AG09319 (cell line): ENCODE measurements at regions not wholly inside any gene's neighbourhood (a gene's known extent, or its start where the extent isn't known, plus 50 kb on each side); places are given as distances from the start of the nearest gene placed in this dataset.

Experiments
- DNase-seq: peaks from one replicate; pipeline ENCODE4 v3.0.0-alpha.2; 2010; ENCODE audit warnings: low read depth; ENCODE audit errors: extremely low read depth
- TF ChIP-seq, protein P1 (sequence below): IDR thresholded peaks from 2 replicates; pipeline ENCODE4 v1.5.1; 2011; ENCODE audit warnings: low read depth, mild to moderate bottlenecking, inconsistent platforms, low read length, moderate library complexity

DNA sequence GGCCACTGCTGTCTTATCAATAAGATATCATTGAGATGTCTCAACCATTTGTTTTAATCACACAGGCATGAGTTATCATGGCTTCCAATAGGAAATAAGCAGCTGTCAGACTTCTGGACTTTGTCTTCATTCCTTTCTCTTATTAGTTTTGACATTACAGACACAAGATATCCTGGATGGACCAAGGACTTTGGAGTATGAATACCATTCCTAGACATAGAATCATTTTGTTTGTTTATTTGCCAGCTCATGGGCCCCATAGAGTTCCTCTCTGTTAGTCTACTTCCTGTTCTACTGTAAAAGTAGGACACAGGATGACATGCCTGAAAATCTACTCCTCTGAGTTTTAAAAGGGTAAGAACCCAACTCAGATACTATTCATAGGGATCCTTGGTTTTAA lies 77.7 kb upstream of the KCNJ16 start:
- TF ChIP-seq, protein P1, sequence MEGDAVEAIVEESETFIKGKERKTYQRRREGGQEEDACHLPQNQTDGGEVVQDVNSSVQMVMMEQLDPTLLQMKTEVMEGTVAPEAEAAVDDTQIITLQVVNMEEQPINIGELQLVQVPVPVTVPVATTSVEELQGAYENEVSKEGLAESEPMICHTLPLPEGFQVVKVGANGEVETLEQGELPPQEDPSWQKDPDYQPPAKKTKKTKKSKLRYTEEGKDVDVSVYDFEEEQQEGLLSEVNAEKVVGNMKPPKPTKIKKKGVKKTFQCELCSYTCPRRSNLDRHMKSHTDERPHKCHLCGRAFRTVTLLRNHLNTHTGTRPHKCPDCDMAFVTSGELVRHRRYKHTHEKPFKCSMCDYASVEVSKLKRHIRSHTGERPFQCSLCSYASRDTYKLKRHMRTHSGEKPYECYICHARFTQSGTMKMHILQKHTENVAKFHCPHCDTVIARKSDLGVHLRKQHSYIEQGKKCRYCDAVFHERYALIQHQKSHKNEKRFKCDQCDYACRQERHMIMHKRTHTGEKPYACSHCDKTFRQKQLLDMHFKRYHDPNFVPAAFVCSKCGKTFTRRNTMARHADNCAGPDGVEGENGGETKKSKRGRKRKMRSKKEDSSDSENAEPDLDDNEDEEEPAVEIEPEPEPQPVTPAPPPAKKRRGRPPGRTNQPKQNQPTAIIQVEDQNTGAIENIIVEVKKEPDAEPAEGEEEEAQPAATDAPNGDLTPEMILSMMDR: no peak
- no peak for DNase-seq

DNA sequence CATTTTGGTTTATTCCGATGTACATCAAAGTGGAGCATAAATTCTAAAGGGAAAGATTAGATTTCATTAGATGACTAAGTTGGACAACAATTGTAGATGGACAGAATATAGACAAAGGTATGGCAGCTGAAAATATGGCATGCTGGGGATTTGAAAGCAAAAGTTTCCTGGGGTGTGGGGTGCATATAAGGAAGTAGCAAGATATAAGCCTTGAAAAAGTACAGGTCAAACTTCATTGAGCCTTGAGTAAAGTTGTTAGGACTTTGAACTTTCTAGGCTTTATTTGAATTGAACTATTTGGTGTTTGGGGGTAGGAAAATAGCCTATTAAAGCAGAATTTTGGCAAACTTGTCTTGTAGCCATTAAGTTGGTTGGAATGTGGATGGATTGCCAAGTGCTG lies 75.8 kb upstream of the KCNJ16 start:
- TF ChIP-seq, protein P1: no peak
- DNase-seq: no peak

DNA sequence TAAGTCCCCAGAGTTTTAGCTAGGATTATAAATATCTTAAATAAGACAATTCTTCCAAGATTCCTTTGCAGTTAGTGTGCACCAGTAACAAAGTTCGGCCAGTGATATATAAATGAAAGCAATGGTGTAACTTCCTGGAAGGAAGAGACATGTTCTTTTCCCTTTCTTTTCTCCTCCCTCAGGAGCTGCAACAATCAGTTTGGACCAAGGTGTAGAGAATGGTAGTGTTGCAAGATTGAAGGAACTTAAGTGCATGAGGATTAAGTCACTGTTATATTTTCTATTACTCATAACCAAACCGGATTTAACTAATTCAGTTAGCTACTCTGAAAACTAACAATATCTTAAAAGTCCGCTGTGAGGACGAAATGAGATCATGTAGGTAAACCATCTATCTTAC lies 68.9 kb upstream of the KCNJ16 start:
- TF ChIP-seq, protein P1: no peak
- DNase-seq: no peak

DNA sequence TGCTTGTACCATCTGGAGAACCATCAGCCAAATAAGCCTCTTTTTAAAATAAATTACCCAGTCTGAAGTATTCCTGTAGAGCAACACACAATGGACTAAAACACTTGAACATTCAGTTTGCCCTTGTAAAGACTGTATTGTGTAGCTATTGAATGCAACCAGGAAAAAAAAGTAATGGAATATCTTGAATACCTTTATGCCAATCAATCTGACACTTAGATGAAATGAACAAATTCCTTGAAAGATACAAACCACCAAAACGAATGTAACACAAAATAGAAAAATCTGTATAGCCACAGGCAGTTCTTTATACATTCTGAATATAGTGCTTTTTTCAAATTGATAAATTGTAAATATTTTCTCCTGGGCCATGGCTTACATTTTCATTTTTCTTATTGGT lies 63.3 kb upstream of the KCNJ16 start:
- DNase-seq: no peak
- TF ChIP-seq, protein P1: no peak

DNA sequence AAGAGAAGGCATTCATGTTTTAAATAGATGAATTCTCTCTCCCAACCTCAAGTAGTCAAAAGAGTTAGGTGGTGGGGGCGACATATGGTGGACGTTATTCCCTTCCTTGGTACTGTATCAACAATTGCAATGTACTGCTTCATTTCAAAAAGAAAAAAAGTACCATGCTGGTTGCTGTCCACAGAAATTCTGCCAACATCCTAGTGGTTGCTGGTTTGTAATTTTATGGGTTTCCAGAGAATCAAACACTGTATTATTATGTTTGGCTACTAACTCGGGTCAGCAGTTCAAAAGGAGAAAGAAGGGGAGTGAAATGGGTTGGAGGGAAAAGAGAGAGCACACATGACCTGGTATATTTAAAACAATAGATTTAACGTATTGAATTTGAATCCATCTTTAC lies 61.1 kb upstream of the KCNJ16 start:
- TF ChIP-seq, protein P1: no peak
- DNase-seq: no peak

DNA sequence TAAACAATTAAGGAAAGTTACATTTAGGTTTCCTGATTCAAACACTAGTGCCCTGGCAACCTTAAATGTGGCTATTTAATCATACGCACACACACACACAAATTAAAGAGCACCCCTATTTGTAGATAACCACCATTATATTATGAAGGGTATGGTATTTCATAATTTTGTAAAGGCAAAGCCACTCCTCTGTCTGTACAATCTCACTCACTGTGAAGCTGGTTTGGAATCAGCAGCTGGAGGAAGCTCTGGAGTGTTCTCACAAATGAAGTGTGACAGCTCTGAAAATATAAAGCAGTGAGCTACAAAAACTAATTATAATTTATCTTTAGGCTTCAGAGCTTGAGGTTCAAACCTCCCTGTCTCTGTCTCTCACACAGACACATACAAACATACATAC lies 57.9 kb upstream of the KCNJ16 start:
- no peak for DNase-seq

DNA sequence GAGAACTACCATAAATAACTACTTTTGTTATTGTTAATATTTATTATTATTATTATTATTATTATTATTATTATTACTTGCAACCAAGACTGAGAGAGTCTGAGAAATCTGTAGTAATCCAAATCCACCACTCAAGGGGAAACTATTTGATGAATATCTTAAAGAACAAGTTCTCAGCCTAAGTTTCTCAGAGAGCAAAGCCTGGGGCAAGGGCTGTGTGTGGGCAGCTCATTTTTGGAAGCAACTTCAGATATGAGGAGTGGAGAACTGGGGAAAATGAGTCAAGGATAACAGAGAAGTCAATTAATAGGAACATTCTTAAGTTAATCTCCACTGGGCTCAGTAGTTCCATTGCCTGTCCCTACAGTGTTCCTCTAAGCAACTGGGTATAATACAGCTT lies 57.1 kb upstream of the KCNJ16 start:
- TF ChIP-seq, protein P1: no peak
- DNase-seq: no peak

More for the DNA sequence above, 57.9 kb upstream of the KCNJ16 start:
- TF ChIP-seq, protein P1: no peak

DNA sequence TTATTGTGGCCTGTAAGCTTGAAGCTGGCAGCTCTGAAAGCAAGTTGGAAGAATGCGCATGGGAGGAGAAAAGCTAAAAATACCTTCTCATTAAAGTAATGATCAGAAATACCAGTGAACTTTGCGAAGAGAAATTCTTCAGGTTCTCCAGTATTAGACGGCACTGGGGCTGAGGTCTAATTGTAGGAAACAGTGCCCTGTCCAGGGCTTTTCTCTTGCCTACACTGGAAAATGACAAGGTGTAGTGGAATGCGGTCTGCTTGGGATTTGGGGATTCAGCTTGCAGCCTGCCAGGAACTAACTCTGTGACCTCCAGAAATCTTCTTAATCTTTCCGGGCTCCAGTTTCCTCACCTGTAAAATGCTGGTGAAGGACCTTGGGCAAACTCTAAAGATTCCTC lies 53.3 kb upstream of the KCNJ16 start:
- TF ChIP-seq, protein P1: no peak
- DNase-seq: no peak
